Fibroblast of pulmonary artery (primary cell): ENCODE measurements at regions not wholly inside any gene's neighbourhood (a gene's known extent, or its start where the extent isn't known, plus 50 kb on each side); places are given as distances from the start of the nearest gene placed in this dataset.

Experiments used
- DNase-seq: peaks from one replicate; pipeline ENCODE4 v3.0.0-alpha.2; 2010; ENCODE audit warnings: low read depth
- H3K4me3 ChIP-seq: replicated peaks from 2 replicates; pipeline ENCODE4 v1.5.1; 2011; ENCODE audit warnings: low read depth, mild to moderate bottlenecking, control low read depth, low read length, moderate library complexity
- CTCF ChIP-seq: IDR thresholded peaks from 2 replicates; pipeline ENCODE4 v1.5.1; 2011; ENCODE audit warnings: mild to moderate bottlenecking, control low read depth, low read length, inconsistent platforms; ENCODE audit errors: missing control alignments

DNA sequence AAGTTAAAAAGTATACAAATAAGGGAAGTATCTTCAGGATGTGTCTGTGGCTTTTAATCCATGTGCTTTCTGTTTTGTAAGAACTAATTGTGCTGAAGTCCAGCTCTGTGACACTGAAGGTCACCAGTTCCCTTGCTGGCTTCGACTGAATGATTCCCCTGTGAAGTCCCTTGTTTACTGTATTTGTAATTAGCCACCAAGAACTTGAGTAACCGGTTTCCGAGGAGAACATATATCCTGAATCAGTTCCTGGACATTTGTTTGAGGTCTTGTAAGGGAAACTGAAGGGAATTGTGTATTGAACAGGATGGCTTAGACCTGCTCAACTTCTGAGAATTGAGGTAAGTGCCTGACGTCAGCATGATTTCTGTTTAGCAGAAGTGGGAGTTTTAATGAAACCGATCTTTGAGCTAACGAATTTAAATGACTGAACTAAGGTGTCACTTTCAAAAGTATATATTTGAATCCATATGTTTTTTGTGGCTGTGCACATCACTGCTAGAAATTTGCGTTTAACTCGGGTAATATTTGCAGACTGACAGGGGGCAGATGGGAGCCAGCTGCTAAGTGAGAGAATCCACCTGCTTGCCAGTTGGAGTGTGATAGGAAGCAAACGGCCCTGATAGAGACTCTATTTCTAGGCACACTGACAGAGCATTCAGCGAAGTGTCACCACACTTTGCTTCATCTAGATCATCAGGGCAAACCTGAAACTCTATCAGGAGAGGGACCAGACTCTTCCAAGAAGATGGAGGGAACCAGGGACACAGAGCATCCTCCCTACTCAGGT is 530.0 kb downstream of the RFC3 start:
- no peak overlapping the region for H3K4me3 ChIP-seq
- TF ChIP-seq CTCF = no peak
- no peak for DNase-seq

- peak; percentile 95 for DNase-seq
- TF ChIP-seq CTCF = no peak
- no peak overlapping the region for H3K4me3 ChIP-seq
Observed at GRCh38 chr13:34349091-34349722, 531.3 kb downstream of the RFC3 start.

- H3K4me3 ChIP-seq = no peak overlapping the region
- TF ChIP-seq CTCF = no peak
- DNase-seq = no peak
Observed at GRCh38 chr13:34350671-34351070, 532.7 kb downstream of the RFC3 start.

DNA sequence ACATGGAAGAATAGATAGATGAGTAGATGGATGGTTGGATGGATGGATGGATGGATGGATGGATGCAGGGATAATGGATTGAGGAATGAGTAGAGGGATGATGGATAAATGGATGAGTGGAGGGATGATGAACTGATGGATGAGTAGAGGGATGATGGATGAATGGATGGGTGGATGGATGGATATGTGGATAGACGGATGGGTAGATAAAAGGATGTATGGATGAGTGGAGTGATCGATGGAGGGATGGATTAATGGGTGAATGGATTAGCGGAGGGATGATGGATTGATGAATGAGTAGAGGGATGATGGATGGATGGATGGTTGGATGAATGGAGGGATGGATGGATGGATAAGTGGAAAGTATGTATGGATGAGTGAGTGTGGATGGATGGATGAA is 533.2 kb downstream of the RFC3 start:
- no peak for DNase-seq
- H3K4me3 ChIP-seq = no peak overlapping the region
- TF ChIP-seq CTCF = no peak

GRCh38 chr13:34352958-34353357 is 535.0 kb downstream of the RFC3 start:
- TF ChIP-seq CTCF = no peak
- no peak overlapping the region for H3K4me3 ChIP-seq
- no peak for DNase-seq

DNA sequence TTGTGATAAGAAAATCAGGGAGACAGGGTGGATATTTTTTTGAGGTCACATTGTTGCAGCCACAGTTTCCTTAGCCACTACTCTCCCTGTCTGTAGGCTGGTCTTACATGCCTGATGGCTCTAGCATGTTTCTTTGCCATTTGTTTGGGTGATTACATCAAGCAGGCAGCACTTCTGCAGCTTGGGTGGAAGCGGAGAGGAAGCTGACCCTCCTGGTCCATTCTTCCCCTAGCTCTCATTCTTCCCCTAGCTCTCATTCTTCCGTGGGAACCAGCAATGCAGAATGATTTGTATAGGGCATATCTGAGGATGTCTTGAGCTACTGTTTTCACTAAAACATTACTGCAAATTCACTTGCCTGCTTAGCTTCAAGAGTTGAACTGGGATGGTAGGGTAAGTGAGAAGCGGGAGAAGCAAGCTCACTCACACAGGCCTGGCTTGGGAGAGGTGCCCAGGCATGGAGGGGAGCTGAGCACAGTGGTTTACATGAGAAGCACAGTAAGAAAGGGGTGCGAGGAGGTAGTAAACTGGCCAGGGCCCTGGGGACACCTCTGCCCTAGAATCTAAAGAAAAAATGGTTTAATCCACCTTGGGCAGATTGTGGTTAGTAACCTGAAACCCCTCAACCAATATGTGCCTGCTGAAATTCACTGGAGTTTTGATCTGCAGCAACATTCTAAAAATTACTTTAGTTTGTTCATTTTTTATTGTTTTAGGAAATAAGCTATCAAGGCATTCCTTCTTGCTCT is 538.9 kb downstream of the RFC3 start:
- H3K4me3 ChIP-seq = no peak overlapping the region
- no peak for DNase-seq
- TF ChIP-seq CTCF = no peak
